WTC11 (cell line): ENCODE measurements at regions not wholly inside any gene's neighbourhood (a gene's known extent, or its start where the extent isn't known, plus 50 kb on each side); places are given as distances from the start of the nearest gene placed in this dataset.

Source experiments
- CBFB ChIP-seq: sonication (generic); formaldehyde crosslinking; IDR thresholded peaks from 2 replicates; pipeline ENCODE4 v1.8.1; 2022; ENCODE audit warnings: mild to moderate bottlenecking, low read depth, missing genetic modification reagents
- CREB1 ChIP-seq: sonication (generic); formaldehyde crosslinking; IDR thresholded peaks from 2 replicates; pipeline ENCODE4 v1.8.0; 2023; ENCODE audit warnings: mild to moderate bottlenecking, missing genetic modification reagents
- JUN ChIP-seq: sonication (generic); formaldehyde crosslinking; IDR thresholded peaks from 2 replicates; pipeline ENCODE4 v1.8.0; 2023; ENCODE audit warnings: mild to moderate bottlenecking, missing genetic modification reagents
- SOX15 ChIP-seq: fragments of 250-450 bp; sonication (Bioruptor Pico); IDR thresholded peaks from 2 replicates; pipeline ENCODE4 v1.9.0; 2021; ENCODE audit warnings: mild to moderate bottlenecking
- TEAD4 ChIP-seq: sonication (generic); formaldehyde crosslinking; IDR thresholded peaks from 2 replicates; pipeline ENCODE4 v1.8.0; 2022; ENCODE audit warnings: mild to moderate bottlenecking, missing genetic modification reagents
- ZNF423 ChIP-seq: fragments of 250-450 bp; sonication (Bioruptor Pico); IDR thresholded peaks from 2 replicates; pipeline ENCODE4 v2.1.2; 2022; ENCODE audit warnings: mild to moderate bottlenecking, moderate library complexity
- TF ChIP-seq, protein P1 (sequence below): fragments of 200-600 bp; IDR thresholded peaks from 2 replicates; pipeline ENCODE4 v1.8.0; 2022; ENCODE audit warnings: antibody characterized with exemption
- TF ChIP-seq, protein P2 (sequence below): sonication (generic); formaldehyde crosslinking; IDR thresholded peaks from 2 replicates; pipeline ENCODE4 v1.8.0; 2023; ENCODE audit warnings: missing genetic modification reagents
- TF ChIP-seq, protein P3 (sequence below): fragments of 250-450 bp; sonication (Bioruptor Pico); IDR thresholded peaks from 2 replicates; pipeline ENCODE4 v2.1.2; 2022; ENCODE audit warnings: mild to moderate bottlenecking, moderate library complexity

DNA sequence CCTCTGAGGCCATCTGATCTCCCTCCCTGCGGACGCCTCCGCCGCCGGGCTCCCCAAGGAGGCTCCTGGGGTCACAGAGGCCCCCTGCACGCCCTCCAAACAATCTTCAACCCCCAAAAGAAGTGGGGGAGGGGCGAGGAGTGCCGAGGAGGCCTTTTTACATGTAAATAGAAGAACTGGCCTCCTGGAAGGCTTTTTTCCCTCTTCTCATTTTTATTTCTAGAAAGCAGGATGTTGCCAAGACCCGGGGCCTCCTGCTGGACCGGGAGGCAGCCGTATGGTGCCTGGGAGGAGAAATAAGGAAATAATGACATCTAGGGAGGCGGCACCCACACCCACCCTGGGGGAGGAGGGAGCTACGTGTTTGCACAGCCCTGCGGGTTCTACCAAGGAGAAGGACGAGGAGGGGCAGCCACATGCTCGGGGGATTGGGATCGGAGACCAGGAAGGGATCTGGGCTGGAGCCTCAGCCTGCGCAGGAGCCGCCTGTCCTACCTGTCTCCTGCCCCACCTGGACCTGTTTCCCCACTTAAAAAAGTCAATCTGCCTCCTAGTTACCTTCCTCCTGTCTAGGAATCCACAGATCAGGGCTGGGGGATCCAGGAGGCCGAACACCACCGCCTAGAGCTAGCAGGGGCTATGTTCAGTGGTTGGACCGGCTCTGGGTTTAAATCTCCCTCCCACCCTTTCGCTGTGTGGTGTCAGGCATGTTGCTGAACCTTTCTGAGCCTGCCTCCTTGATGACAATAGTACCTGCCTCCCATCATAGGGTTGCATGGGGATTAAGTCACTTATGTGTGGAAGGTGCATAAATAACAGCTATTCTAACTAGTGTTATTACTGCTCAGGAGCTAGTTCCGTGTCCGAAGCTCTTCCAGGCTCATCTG is 175.7 kb upstream of the GSE1 start:
- TF ChIP-seq, protein P1, sequence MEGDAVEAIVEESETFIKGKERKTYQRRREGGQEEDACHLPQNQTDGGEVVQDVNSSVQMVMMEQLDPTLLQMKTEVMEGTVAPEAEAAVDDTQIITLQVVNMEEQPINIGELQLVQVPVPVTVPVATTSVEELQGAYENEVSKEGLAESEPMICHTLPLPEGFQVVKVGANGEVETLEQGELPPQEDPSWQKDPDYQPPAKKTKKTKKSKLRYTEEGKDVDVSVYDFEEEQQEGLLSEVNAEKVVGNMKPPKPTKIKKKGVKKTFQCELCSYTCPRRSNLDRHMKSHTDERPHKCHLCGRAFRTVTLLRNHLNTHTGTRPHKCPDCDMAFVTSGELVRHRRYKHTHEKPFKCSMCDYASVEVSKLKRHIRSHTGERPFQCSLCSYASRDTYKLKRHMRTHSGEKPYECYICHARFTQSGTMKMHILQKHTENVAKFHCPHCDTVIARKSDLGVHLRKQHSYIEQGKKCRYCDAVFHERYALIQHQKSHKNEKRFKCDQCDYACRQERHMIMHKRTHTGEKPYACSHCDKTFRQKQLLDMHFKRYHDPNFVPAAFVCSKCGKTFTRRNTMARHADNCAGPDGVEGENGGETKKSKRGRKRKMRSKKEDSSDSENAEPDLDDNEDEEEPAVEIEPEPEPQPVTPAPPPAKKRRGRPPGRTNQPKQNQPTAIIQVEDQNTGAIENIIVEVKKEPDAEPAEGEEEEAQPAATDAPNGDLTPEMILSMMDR: no peak
- TF ChIP-seq JUN (CRISPR knock-in tag) (no peak), CBFB (CRISPR knock-in tag) (no peak), ZNF423 (peak; percentile 100), CREB1 (no peak), SOX15 (CRISPR knock-in tag) (no peak), TEAD4 (no peak)
- TF ChIP-seq, protein P2, sequence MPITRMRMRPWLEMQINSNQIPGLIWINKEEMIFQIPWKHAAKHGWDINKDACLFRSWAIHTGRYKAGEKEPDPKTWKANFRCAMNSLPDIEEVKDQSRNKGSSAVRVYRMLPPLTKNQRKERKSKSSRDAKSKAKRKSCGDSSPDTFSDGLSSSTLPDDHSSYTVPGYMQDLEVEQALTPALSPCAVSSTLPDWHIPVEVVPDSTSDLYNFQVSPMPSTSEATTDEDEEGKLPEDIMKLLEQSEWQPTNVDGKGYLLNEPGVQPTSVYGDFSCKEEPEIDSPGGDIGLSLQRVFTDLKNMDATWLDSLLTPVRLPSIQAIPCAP: no peak
- TF ChIP-seq, protein P3, sequence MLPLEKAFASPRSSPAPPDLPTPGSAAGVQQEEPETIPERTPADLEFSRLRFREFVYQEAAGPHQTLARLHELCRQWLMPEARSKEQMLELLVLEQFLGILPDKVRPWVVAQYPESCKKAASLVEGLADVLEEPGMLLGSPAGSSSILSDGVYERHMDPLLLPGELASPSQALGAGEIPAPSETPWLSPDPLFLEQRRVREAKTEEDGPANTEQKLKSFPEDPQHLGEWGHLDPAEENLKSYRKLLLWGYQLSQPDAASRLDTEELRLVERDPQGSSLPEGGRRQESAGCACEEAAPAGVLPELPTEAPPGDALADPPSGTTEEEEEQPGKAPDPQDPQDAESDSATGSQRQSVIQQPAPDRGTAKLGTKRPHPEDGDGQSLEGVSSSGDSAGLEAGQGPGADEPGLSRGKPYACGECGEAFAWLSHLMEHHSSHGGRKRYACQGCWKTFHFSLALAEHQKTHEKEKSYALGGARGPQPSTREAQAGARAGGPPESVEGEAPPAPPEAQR (CRISPR knock-in tag): no peak
